ENCODE measurements at regions not wholly inside any gene's neighbourhood (a gene's known extent, or its start where the extent isn't known, plus 50 kb on each side); places are given as distances from the start of the nearest gene placed in this dataset.

DNA sequence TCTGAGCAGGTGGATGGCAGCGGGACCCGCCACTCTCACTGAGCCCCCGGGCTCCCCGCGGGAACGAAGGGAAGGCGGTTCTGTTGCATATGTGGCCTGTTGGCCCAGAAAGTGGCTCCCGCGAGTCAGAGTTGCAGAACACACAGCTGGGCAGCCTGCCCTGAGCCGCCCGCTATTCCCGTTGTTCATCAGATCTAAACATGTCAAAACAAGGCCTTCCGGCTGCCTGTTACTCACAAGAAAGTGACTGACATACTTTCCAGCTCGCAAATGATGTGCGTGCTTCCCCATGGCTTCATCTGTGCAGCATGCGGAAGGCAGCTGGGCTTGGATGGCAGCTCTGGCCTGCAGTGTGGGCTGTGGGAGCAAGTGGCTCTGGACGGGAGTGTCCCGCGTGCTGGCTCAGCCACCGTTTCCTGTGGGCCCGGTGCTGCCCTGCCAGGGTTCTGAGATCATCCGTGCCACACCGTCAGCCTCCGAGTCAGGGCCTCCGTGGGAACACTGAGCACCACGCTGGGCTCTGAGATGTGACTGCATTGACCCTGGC lies 227.3 kb downstream of the ERMARD start:
- Histone ChIP-seq H3K9ac (ENCODE audit: low read depth, low read length) (no peak overlapping the region), H3K27me3 (ENCODE audit: insufficient read depth, low read length, poor library complexity) (peaks cover 4% of the 10 kb centered on the region), H3K9me3 (ENCODE audit: insufficient read depth, low read length, severe bottlenecking) (no peaks in the 10 kb centered on the region), H3K79me2 (ENCODE audit: insufficient read depth, low read length) (no peaks in the 10 kb centered on the region), H3K36me3 (ENCODE audit: insufficient read depth, low read length) (no peaks in the 10 kb centered on the region), H3K4me1 (ENCODE audit: insufficient read depth, low read length) (no peaks in the 10 kb centered on the region), H2AFZ (ENCODE audit: low read depth, low read length) (no peak overlapping the region), H3K4me2 (ENCODE audit: insufficient read depth, low read length) (no peak overlapping the region), H4K20me1 (ENCODE audit: insufficient read depth, low read length) (no peaks in the 10 kb centered on the region), H3K4me3 (ENCODE audit: low read depth in 1 of 2, low read length in 2 of 2) (no peak overlapping the region), H3K27ac (ENCODE audit: low read length) (no peak overlapping the region)
- no peak for TF ChIP-seq EZH2 (IDR thresholded peaks at IDR 0.05; ENCODE audit: borderline replicate concordance, low read depth, low read length, severe bottlenecking)
- TF ChIP-seq, protein P1, sequence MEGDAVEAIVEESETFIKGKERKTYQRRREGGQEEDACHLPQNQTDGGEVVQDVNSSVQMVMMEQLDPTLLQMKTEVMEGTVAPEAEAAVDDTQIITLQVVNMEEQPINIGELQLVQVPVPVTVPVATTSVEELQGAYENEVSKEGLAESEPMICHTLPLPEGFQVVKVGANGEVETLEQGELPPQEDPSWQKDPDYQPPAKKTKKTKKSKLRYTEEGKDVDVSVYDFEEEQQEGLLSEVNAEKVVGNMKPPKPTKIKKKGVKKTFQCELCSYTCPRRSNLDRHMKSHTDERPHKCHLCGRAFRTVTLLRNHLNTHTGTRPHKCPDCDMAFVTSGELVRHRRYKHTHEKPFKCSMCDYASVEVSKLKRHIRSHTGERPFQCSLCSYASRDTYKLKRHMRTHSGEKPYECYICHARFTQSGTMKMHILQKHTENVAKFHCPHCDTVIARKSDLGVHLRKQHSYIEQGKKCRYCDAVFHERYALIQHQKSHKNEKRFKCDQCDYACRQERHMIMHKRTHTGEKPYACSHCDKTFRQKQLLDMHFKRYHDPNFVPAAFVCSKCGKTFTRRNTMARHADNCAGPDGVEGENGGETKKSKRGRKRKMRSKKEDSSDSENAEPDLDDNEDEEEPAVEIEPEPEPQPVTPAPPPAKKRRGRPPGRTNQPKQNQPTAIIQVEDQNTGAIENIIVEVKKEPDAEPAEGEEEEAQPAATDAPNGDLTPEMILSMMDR (IDR thresholded peaks at IDR 0.05; ENCODE audit: borderline replicate concordance, extremely low read depth, low read length, poor library complexity, severe bottlenecking), result no peak
- ATAC-seq (ENCODE audit: insufficient read depth, low read depth) (no peak), DNase-seq (no peak)

DNA sequence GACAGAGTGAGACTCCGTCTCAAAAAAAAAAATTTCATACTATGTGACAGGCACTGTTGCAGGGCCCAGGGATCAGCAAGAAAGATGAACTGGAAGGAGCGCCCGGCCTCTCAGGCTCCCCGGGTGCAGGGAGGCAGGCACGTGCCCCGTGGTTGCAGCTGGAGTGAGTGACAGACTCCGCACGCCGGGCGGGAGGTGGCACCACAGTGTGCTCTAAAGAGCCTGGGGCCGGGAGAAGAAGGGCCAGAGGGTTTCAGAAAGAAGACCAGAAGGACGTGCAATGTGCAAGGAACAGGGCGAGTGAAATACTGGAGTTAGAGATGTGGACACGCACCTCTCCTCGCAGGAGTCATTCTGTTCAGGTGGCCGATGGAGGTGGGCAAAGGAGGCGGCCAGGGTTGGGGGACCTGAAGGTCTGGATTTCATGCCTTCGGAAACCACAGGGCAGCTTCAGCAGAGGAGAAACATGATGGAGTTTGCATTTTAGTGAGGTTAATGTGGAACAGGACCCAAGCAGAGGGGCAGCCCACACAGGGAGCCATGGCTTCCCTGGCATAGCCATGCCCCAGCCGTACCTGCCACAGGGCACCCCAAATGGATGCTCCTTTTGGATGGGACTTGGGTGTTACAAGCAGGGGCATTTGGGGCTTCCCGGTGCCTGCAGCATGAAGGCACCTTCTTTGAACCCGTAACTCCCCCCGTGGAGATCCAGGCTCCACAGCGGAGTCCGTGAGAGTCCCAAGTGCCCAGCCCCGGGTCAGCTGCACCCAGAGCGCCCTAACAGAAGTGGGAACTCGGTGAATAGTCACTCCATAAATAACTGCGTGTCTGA lies 226.2 kb downstream of the ERMARD start:
- H3K4me1 ChIP-seq (ENCODE audit: insufficient read depth, low read length), result no peaks in the 10 kb centered on the region
- H3K9ac ChIP-seq (ENCODE audit: low read depth, low read length), result no peak overlapping the region
- no peaks in the 10 kb centered on the region for H4K20me1 ChIP-seq (ENCODE audit: insufficient read depth, low read length)
- H3K4me2 ChIP-seq (ENCODE audit: insufficient read depth, low read length), result no peak overlapping the region
- H3K27ac ChIP-seq (ENCODE audit: low read length), result no peak overlapping the region
- H3K79me2 ChIP-seq (ENCODE audit: insufficient read depth, low read length), result no peaks in the 10 kb centered on the region
- H3K36me3 ChIP-seq (ENCODE audit: insufficient read depth, low read length), result no peaks in the 10 kb centered on the region
- no peaks in the 10 kb centered on the region for H3K9me3 ChIP-seq (ENCODE audit: insufficient read depth, low read length, severe bottlenecking)
- H3K4me3 ChIP-seq (ENCODE audit: low read depth in 1 of 2, low read length in 2 of 2), result no peak overlapping the region
- peaks cover 4% of the 10 kb centered on the region for H3K27me3 ChIP-seq (ENCODE audit: insufficient read depth, low read length, poor library complexity)
- no peak for ATAC-seq (ENCODE audit: insufficient read depth, low read depth)
- DNase-seq, result no peak
- H2AFZ ChIP-seq (ENCODE audit: low read depth, low read length), result no peak overlapping the region
- TF ChIP-seq, protein P1 (IDR thresholded peaks at IDR 0.05; ENCODE audit: borderline replicate concordance, extremely low read depth, low read length, poor library complexity, severe bottlenecking), result no peak
- TF ChIP-seq EZH2 (IDR thresholded peaks at IDR 0.05; ENCODE audit: borderline replicate concordance, low read depth, low read length, severe bottlenecking), result no peak

DNA sequence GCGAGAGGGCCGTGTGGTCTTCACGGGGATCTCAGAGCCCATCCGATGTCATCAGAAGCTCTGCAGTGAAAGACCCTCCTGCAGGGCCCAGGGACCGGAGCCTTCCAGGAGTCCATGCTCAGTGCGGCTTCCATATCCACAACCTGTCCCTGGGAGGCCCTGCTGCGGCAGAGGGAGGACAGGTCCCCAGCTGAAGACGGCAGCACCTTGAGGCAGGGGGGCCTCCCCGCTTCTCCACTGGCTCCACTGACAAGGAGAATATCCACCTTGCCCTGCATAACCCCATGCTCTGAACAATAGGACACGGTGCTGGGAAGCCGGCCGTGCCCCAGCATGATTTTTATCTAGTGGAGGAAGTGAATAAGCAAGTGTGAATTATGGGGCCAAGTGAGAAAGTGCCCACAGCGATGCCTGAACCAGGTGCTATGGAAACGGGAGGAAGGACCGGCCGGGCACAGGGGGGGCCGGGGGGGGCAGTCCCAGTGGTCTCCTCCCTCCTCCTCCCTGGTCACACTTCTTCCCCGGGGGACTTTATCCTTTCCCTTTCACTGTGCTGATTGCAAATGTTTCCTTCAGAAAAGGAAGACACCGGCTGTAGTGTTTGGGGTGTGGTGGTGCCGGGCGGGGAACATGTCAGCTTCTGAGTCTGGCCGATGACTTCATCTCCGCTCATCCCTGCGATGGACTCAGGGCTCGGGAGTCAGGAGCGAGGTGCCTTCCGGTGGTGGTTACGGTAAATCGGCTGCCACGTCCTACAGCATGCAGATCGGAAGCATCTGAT lies 225.1 kb downstream of the ERMARD start:
- Histone ChIP-seq H3K27me3 (ENCODE audit: insufficient read depth, low read length, poor library complexity) (peaks cover 4% of the 10 kb centered on the region), H4K20me1 (ENCODE audit: insufficient read depth, low read length) (no peaks in the 10 kb centered on the region), H3K27ac (ENCODE audit: low read length) (no peak overlapping the region), H3K9ac (ENCODE audit: low read depth, low read length) (no peak overlapping the region), H3K9me3 (ENCODE audit: insufficient read depth, low read length, severe bottlenecking) (no peaks in the 10 kb centered on the region), H3K4me1 (ENCODE audit: insufficient read depth, low read length) (no peaks in the 10 kb centered on the region), H2AFZ (ENCODE audit: low read depth, low read length) (no peak overlapping the region), H3K79me2 (ENCODE audit: insufficient read depth, low read length) (no peaks in the 10 kb centered on the region), H3K36me3 (ENCODE audit: insufficient read depth, low read length) (no peaks in the 10 kb centered on the region), H3K4me3 (ENCODE audit: low read depth in 1 of 2, low read length in 2 of 2) (no peak overlapping the region), H3K4me2 (ENCODE audit: insufficient read depth, low read length) (no peak overlapping the region)
- DNase-seq (no peak), ATAC-seq (ENCODE audit: insufficient read depth, low read depth) (no peak)
- TF ChIP-seq EZH2 (IDR thresholded peaks at IDR 0.05; ENCODE audit: borderline replicate concordance, low read depth, low read length, severe bottlenecking), result no peak
- TF ChIP-seq, protein P1 (IDR thresholded peaks at IDR 0.05; ENCODE audit: borderline replicate concordance, extremely low read depth, low read length, poor library complexity, severe bottlenecking), result no peak

All from DND-41 (cell line).